Calu3 (cell line): ENCODE measurements at regions not wholly inside any gene's neighbourhood (a gene's known extent, or its start where the extent isn't known, plus 50 kb on each side); places are given as distances from the start of the nearest gene placed in this dataset.

Experiments
- BruUV-seq: library from RNA; stranded (reverse); fragments of 400-500 nt; replicated peaks from 2 replicates; lab custom pipeline; 2021; lab: Mats Ljungman, UMichigan
- CTCF ChIA-PET: fragments of 300-600 bp; sonication (Branson Sonifier 250); formaldehyde crosslinking; loops from one replicate; lab custom pipeline; 2022; ENCODE audit warnings: antibody characterized with exemption; lab: Charles Lee
- DNase-seq: peaks from one replicate; pipeline ENCODE4 v3.0.0; 2022
- H3K27ac Mint-ChIP-seq: one replicate; pipeline ENCODE4 v1.8.0; 2022; ENCODE audit warnings: mixed read lengths; ENCODE audit not compliant: unreplicated experiment
- H3K27me3 Mint-ChIP-seq: one replicate; pipeline ENCODE4 v1.8.0; 2022; ENCODE audit warnings: mixed read lengths; ENCODE audit not compliant: unreplicated experiment
- H3K36me3 Mint-ChIP-seq: one replicate; pipeline ENCODE4 v1.8.0; 2022; ENCODE audit warnings: mild to moderate bottlenecking, moderate library complexity, mixed read lengths; ENCODE audit not compliant: insufficient read depth, unreplicated experiment
- H3K4me1 Mint-ChIP-seq: one replicate; pipeline ENCODE4 v1.8.0; 2022; ENCODE audit warnings: mild to moderate bottlenecking, low read depth, mixed read lengths; ENCODE audit not compliant: unreplicated experiment
- H3K4me3 Mint-ChIP-seq: one replicate; pipeline ENCODE4 v1.8.0; 2022; ENCODE audit warnings: mild to moderate bottlenecking, low read depth, moderate library complexity, mixed read lengths; ENCODE audit not compliant: unreplicated experiment
- H3K9me3 Mint-ChIP-seq: one replicate; pipeline ENCODE4 v1.8.0; 2022; ENCODE audit warnings: low read depth, mixed read lengths; ENCODE audit not compliant: unreplicated experiment
- CTCF ChIP-seq: fragments of 200-600 bp; IDR thresholded peaks from one replicate; pipeline ENCODE4 v1.8.0; 2022; ENCODE audit warnings: antibody characterized with exemption; ENCODE audit not compliant: unreplicated experiment
- intact Hi-C: fragments of 100-400 bp; cut with micrococcal nuclease; formaldehyde crosslinking; loops from one replicate; pipeline ENCODE4 v1.10.0; 2022; ENCODE audit not compliant: unreplicated experiment

- BruUV-seq: no TSS peak
- Mint-ChIP-seq H3K27me3 (no peaks in the 10 kb centered on the region), H3K4me3 (no peak overlapping the region), H3K27ac (no peak overlapping the region), H3K36me3 (no peaks in the 10 kb centered on the region), H3K4me1 (peaks cover 7% of the 10 kb centered on the region), H3K9me3 (peaks cover 2% of the 10 kb centered on the region)
- no peak for TF ChIP-seq CTCF
- intact Hi-C loops: loop anchor here (10.0 kb wide), 2 partner anchors 138 to 428 kb away; no protein-coding TSS in a partner anchor
- no peak for DNase-seq
- CTCF ChIA-PET: no interaction called here
Observed at GRCh38 chr6:140912686-140913085, 1220.0 kb upstream of the GJE1 start.

- no peak for TF ChIP-seq CTCF
- no peaks in the 10 kb centered on the region for H3K36me3 Mint-ChIP-seq
- no TSS peak for BruUV-seq
- no peaks in the 10 kb centered on the region for H3K27me3 Mint-ChIP-seq
- H3K4me3 Mint-ChIP-seq: no peak overlapping the region
- CTCF ChIA-PET: no interaction called here
- H3K4me1 Mint-ChIP-seq: no peaks in the 10 kb centered on the region
- intact Hi-C loops: loop anchor here (10.0 kb wide), 2 partner anchors 135 to 425 kb away; no protein-coding TSS in a partner anchor
- H3K27ac Mint-ChIP-seq: no peak overlapping the region
- no peak for DNase-seq
- H3K9me3 Mint-ChIP-seq: no peaks in the 10 kb centered on the region
Observed at GRCh38 chr6:140909625-140910024, 1223.1 kb upstream of the GJE1 start.

- CTCF ChIA-PET: no interaction called here
- no peak overlapping the region for H3K4me3 Mint-ChIP-seq
- DNase-seq: no peak
- H3K27ac Mint-ChIP-seq: no peak overlapping the region
- no peaks in the 10 kb centered on the region for H3K9me3 Mint-ChIP-seq
- no peaks in the 10 kb centered on the region for H3K27me3 Mint-ChIP-seq
- intact Hi-C loops: no loop called here
- no peaks in the 10 kb centered on the region for H3K4me1 Mint-ChIP-seq
- TF ChIP-seq CTCF: no peak
- BruUV-seq: no TSS peak
- no peaks in the 10 kb centered on the region for H3K36me3 Mint-ChIP-seq
Observed at GRCh38 chr6:140909156-140909555, 1223.6 kb upstream of the GJE1 start.

GRCh38 chr6:140908505-140908904, 1224.2 kb upstream of the GJE1 start:
- H3K9me3 Mint-ChIP-seq: no peaks in the 10 kb centered on the region
- no TSS peak for BruUV-seq
- H3K4me1 Mint-ChIP-seq: no peaks in the 10 kb centered on the region
- no peaks in the 10 kb centered on the region for H3K27me3 Mint-ChIP-seq
- intact Hi-C loops: no loop called here
- no peak for DNase-seq
- no peak for TF ChIP-seq CTCF
- CTCF ChIA-PET: no interaction called here
- no peak overlapping the region for H3K27ac Mint-ChIP-seq
- H3K36me3 Mint-ChIP-seq: no peaks in the 10 kb centered on the region
- H3K4me3 Mint-ChIP-seq: no peak overlapping the region
